ENCODE measurements at regions not wholly inside any gene's neighbourhood (a gene's known extent, or its start where the extent isn't known, plus 50 kb on each side); places are given as distances from the start of the nearest gene placed in this dataset.

- TF ChIP-seq, protein P1, sequence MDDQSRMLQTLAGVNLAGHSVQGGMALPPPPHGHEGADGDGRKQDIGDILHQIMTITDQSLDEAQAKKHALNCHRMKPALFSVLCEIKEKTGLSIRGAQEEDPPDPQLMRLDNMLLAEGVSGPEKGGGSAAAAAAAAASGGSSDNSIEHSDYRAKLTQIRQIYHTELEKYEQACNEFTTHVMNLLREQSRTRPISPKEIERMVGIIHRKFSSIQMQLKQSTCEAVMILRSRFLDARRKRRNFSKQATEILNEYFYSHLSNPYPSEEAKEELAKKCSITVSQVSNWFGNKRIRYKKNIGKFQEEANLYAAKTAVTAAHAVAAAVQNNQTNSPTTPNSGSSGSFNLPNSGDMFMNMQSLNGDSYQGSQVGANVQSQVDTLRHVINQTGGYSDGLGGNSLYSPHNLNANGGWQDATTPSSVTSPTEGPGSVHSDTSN (CRISPR knock-in tag; IDR thresholded peaks at IDR 0.05; ENCODE audit: borderline replicate concordance), result no peak
- TF ChIP-seq ZNF652 (CRISPR knock-in tag; IDR thresholded peaks at IDR 0.05; ENCODE audit: borderline replicate concordance, low read depth), result no peak
- no peak for TF ChIP-seq STAG1 (CRISPR knock-in tag; IDR thresholded peaks at IDR 0.05)
Observed at GRCh38 chr12:64951944-64952343, 127.5 kb downstream of the TBC1D30 start (continued).

GRCh38 chr12:64955746-64956145 lies 131.3 kb downstream of the TBC1D30 start:
- Histone ChIP-seq H3K4me1 (ENCODE audit: insufficient read depth, low read length) (no peaks in the 10 kb centered on the region), H3K4me3 (replicated peaks in 1 of 3; ENCODE audit: insufficient read depth in 1 of 3, low read depth in 2 of 3, low read length in 3 of 3) (no peak overlapping the region), H3K79me2 (ENCODE audit: insufficient read depth, low read length) (no peaks in the 10 kb centered on the region), H3K9ac (ENCODE audit: insufficient read depth, low read depth, low read length) (no peak overlapping the region), H3K27ac (ENCODE audit: extremely low read length, insufficient read depth, low read length) (no peak overlapping the region), H2AFZ (ENCODE audit: low read length) (no peak overlapping the region), H4K20me1 (ENCODE audit: insufficient read depth, low read length) (no peaks in the 10 kb centered on the region), H3K9me3 (ENCODE audit: low read length) (no peaks in the 10 kb centered on the region), H3K36me3 (replicated peaks in 1 of 2; ENCODE audit: control insufficient read depth in 1 of 2, insufficient read depth in 2 of 2, low read length in 2 of 2) (no peaks in the 10 kb centered on the region), H3K27me3 (ENCODE audit: control insufficient read depth in 1 of 2, insufficient read depth in 2 of 2, low read length in 2 of 2) (no peaks in the 10 kb centered on the region; a peak in 1 of 5 replicates), H3K4me2 (ENCODE audit: low read depth, low read length) (no peak overlapping the region)
- ChIA-PET POLR2A (no interaction called here), CTCF (ENCODE audit: low intra/inter-chr PET ratio, low total read pairs) (no interaction called here)
- intact Hi-C loops (cut with micrococcal nuclease; ENCODE audit: unreplicated experiment), result no loop called here
- ATAC-seq, result no peak
- DNase-seq (ENCODE audit: low spot score), result no peak
- in situ Hi-C loops (cut with HindIII; ENCODE audit: extremely low pct_ligation_motif_present, low pct_unique_long_range_greater_than_20kb), result no loop called here
- FAIRE-seq, result no peak
- no TSS peak for BruUV-seq (replicated peaks)
- TF ChIP-seq SNRNP70 (IDR thresholded peaks at IDR 0.05; ENCODE audit: low read depth, low read length) (no peak), ZNF570 (CRISPR knock-in tag; IDR thresholded peaks at IDR 0.05; ENCODE audit: borderline replicate concordance) (no peak), ZNF460 (CRISPR knock-in tag; IDR thresholded peaks at IDR 0.05; ENCODE audit: borderline replicate concordance) (no peak), ZNF724P (CRISPR knock-in tag; IDR thresholded peaks at IDR 0.05; ENCODE audit: borderline replicate concordance) (no peak), ZHX2 (IDR thresholded peaks at IDR 0.05; ENCODE audit: low read depth) (no peak), ZHX2 (CRISPR knock-in tag; IDR thresholded peaks at IDR 0.05; ENCODE audit: borderline replicate concordance) (no peak), TBP (CRISPR knock-in tag; IDR thresholded peaks at IDR 0.05) (no peak), ZNF331 (CRISPR knock-in tag; IDR thresholded peaks at IDR 0.05) (no peak)
- TF ChIP-seq, protein P2, sequence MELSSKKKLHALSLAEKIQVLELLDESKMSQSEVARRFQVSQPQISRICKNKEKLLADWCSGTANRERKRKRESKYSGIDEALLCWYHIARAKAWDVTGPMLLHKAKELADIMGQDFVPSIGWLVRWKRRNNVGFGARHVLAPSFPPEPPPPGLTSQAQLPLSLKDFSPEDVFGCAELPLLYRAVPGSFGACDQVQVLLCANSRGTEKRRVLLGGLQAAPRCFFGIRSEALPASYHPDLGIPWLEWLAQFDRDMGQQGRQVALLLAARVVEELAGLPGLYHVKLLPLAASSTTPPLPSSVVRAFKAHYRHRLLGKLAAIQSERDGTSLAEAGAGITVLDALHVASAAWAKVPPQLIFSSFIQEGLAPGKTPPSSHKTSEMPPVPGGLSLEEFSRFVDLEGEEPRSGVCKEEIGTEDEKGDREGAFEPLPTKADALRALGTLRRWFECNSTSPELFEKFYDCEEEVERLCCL (CRISPR knock-in tag; IDR thresholded peaks at IDR 0.05; ENCODE audit: borderline replicate concordance), result no peak
- TF ChIP-seq, protein P3, sequence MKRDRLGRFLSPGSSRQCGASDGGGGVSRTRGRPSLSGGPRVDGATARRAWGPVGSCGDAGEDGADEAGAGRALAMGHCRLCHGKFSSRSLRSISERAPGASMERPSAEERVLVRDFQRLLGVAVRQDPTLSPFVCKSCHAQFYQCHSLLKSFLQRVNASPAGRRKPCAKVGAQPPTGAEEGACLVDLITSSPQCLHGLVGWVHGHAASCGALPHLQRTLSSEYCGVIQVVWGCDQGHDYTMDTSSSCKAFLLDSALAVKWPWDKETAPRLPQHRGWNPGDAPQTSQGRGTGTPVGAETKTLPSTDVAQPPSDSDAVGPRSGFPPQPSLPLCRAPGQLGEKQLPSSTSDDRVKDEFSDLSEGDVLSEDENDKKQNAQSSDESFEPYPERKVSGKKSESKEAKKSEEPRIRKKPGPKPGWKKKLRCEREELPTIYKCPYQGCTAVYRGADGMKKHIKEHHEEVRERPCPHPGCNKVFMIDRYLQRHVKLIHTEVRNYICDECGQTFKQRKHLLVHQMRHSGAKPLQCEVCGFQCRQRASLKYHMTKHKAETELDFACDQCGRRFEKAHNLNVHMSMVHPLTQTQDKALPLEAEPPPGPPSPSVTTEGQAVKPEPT (CRISPR knock-in tag; IDR thresholded peaks at IDR 0.05; ENCODE audit: low read depth), result no peak
